Adrenal gland (tissue), 9 donors: ENCODE measurements at regions not wholly inside any gene's neighbourhood (a gene's known extent, or its start where the extent isn't known, plus 50 kb on each side); places are given as distances from the start of the nearest gene placed in this dataset.

ENCODE experiments used
- DNase-seq, 7 donors: peaks; one replicate each; pipeline ENCODE4 v3.0.0-alpha.2; 2019 to 2020
- H3K27ac ChIP-seq, 5 donors: fragments of 200-600 bp; sonication (generic) in 4 of 5; 1 replicate in 3 of 5; 2 replicates in 2 of 5; pipeline versions ENCODE4 v1.5.1 to v1.8.0; 2016 to 2020; ENCODE audit warnings: mild to moderate bottlenecking in 1 of 5
- H3K27me3 ChIP-seq: fragments of 200-600 bp; 2 replicates; pipeline ENCODE4 v1.8.0; 2021
- H3K36me3 ChIP-seq, 2 donors: fragments of 200-600 bp; replicated peaks in 1 of 2; 1 replicate in 1 of 2; 2 replicates in 1 of 2; pipeline versions ENCODE4 v1.5.1 to v1.8.0; 2018 to 2022
- H3K4me1 ChIP-seq, 2 donors: fragments of 200-600 bp; replicated peaks in 1 of 2; 1 replicate in 1 of 2; 2 replicates in 1 of 2; pipeline versions ENCODE4 v1.5.1 to v1.8.0; 2018 to 2021
- H3K4me3 ChIP-seq, 4 donors: fragments of 200-600 bp; sonication (generic) in 3 of 4; one replicate each; pipeline ENCODE4 v1.5.1; 2016 to 2018
- H3K9me3 ChIP-seq, 3 donors: fragments of 200-600 bp; sonication (generic) in 1 of 3; replicated peaks in 1 of 3; 1 replicate in 2 of 3; 2 replicates in 1 of 3; pipeline versions ENCODE4 v1.5.1 to v1.8.0; 2016 to 2021
- POLR2A ChIP-seq, 2 donors: fragments of 450-650 bp; IDR thresholded peaks; one replicate each; pipeline ENCODE4 v1.6.1; 2017; ENCODE audit warnings: antibody characterized with exemption in 2 of 2, mild to moderate bottlenecking in 2 of 2, moderate library complexity in 1 of 2
- WGBS, 4 donors: extraction: QIAGEN DNeasy Blood & Tissue Kit in 2 of 4; methylation state at CpG; one replicate each; pipeline versions ENCODE4 v1.1.5 to v1.1.7; 2013 to 2017; 5-methylcytosine and 5-hydroxymethylcytosine counted together
- intact Hi-C, 2 donors: fragments of 100-400 bp; cut with DNase I; formaldehyde crosslinking; loops; one replicate each; pipeline versions ENCODE4 v1.14.1 to v1.15.0; 2022 to 2023
- TF ChIP-seq, protein P1 (sequence below), 6 experiments: fragments of 450-650 bp in 4 of 6; fragments of 200-600 bp in 2 of 6; sonication (generic) in 1 of 6; IDR thresholded peaks; 1 replicate in 5 of 6; 2 replicates in 1 of 6; pipeline versions ENCODE4 v1.5.1 to v1.8.0; 2016 to 2021; ENCODE audit warnings: antibody characterized with exemption in 6 of 6, mild to moderate bottlenecking in 2 of 6, moderate library complexity in 1 of 6
- donor health status: healthy with polysubstance abuse.
- donor health status: Bipolar disorder and iron deficiency.
- donor health status: DM: yes; HTN: yes; CAD: no.
- donor health status: DM: no; HTN: no; CAD: no.
- donor health status: DM: no; HTN: no; CAD: no.

DNA sequence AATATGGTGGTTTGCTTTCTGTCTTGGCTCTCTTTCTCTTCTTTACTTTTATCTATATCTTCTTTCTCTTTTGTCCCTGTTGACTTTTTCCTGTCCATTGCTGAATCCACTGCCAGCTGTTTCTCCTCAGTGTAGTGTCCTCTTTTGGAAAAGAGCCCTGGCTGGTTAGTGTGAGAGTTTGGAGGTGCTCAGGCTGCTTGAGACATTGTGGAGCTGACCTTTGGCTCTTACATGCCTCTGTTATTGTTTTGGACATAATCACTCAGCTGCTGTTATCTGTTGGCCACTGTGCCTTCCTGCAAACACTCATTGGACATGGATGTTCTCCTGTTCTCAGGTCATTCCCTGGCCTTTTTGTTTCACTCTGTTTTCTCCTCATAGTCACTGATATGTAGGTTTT, 295.4 kb upstream of the RIOK2 start:
- intact Hi-C loops, result no loop called here
- no peak for TF ChIP-seq POLR2A (IDR thresholded peaks at IDR 0.05)
- TF ChIP-seq, protein P1, sequence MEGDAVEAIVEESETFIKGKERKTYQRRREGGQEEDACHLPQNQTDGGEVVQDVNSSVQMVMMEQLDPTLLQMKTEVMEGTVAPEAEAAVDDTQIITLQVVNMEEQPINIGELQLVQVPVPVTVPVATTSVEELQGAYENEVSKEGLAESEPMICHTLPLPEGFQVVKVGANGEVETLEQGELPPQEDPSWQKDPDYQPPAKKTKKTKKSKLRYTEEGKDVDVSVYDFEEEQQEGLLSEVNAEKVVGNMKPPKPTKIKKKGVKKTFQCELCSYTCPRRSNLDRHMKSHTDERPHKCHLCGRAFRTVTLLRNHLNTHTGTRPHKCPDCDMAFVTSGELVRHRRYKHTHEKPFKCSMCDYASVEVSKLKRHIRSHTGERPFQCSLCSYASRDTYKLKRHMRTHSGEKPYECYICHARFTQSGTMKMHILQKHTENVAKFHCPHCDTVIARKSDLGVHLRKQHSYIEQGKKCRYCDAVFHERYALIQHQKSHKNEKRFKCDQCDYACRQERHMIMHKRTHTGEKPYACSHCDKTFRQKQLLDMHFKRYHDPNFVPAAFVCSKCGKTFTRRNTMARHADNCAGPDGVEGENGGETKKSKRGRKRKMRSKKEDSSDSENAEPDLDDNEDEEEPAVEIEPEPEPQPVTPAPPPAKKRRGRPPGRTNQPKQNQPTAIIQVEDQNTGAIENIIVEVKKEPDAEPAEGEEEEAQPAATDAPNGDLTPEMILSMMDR (IDR thresholded peaks at IDR 0.05), result no peak
- H3K27ac ChIP-seq, result no peak overlapping the region
- no peak overlapping the region for H3K4me3 ChIP-seq
- no peaks in the 10 kb centered on the region for H3K36me3 ChIP-seq
- H3K9me3 ChIP-seq, result no peaks in the 10 kb centered on the region
- H3K4me1 ChIP-seq, result no peaks in the 10 kb centered on the region
- no peaks in the 10 kb centered on the region for H3K27me3 ChIP-seq
- no peak for DNase-seq

DNA sequence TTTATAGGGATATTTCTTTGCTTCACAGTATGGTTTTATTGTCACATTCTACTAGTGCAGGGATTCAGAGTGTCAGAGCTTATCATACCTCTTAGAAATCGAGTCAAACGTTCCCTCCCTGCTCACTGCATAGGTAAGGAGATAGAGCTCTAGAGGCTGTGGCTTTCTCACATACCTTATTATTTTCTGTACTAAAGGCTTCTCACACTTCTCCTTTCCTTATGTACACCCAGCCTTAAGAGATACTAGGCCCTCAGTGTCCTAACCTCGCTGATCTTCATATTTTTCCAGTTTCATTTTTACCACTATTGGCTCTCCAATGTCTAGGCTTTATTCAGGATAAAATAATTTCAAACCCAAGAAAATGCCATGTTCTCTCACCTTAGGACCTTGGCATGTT, 297.3 kb upstream of the RIOK2 start:
- TF ChIP-seq, protein P1 (IDR thresholded peaks at IDR 0.05), result no peak
- TF ChIP-seq POLR2A (IDR thresholded peaks at IDR 0.05), result no peak
- Histone ChIP-seq H3K36me3 (no peaks in the 10 kb centered on the region), H3K27ac (no peak overlapping the region), H3K4me3 (no peak overlapping the region), H3K9me3 (no peaks in the 10 kb centered on the region), H3K27me3 (no peaks in the 10 kb centered on the region), H3K4me1 (no peaks in the 10 kb centered on the region)
- WGBS, 4 donors, result 71 to 82% (median 78%) methylated on average over 3 of the region's 3 CpGs
- no peak for DNase-seq
- intact Hi-C loops, result no loop called here

DNA sequence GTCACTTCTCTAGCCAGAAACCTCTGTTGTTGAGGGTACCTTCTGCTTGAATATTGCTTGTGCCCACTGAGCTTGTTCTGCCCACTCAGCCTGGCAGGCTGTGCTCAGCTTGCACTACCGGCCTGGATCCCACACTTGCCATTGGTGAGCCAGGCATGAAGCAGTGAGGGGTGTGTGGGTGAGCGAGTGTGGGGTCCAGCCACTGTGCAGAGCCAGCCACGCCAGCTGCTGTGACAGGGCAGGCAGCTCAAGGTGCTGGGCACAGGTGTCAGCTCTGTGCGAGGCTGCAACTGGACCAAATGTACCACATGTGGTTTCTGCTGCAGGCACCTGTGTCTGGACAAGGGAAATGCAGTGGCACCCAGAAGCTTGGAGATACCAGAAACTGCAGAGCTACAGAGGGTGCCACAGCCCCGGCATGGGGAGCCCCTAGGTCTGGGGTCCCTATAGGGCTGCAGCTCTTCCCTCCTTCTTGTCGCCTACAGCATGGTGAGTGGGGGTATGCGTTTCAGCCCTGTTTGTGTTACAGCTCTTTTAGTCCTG, 305.1 kb upstream of the RIOK2 start:
- intact Hi-C loops, result no loop called here
- Histone ChIP-seq H3K27me3 (no peaks in the 10 kb centered on the region), H3K9me3 (no peaks in the 10 kb centered on the region), H3K4me1 (no peaks in the 10 kb centered on the region), H3K27ac (no peak overlapping the region), H3K36me3 (no peaks in the 10 kb centered on the region), H3K4me3 (no peak overlapping the region)
- 81 to 95% (median 88%) methylated on average over 5 to 7 of the region's 7 CpGs for WGBS, 4 donors
- TF ChIP-seq POLR2A (IDR thresholded peaks at IDR 0.05), result no peak
- TF ChIP-seq, protein P1 (IDR thresholded peaks at IDR 0.05), result no peak
- no peak for DNase-seq

DNA sequence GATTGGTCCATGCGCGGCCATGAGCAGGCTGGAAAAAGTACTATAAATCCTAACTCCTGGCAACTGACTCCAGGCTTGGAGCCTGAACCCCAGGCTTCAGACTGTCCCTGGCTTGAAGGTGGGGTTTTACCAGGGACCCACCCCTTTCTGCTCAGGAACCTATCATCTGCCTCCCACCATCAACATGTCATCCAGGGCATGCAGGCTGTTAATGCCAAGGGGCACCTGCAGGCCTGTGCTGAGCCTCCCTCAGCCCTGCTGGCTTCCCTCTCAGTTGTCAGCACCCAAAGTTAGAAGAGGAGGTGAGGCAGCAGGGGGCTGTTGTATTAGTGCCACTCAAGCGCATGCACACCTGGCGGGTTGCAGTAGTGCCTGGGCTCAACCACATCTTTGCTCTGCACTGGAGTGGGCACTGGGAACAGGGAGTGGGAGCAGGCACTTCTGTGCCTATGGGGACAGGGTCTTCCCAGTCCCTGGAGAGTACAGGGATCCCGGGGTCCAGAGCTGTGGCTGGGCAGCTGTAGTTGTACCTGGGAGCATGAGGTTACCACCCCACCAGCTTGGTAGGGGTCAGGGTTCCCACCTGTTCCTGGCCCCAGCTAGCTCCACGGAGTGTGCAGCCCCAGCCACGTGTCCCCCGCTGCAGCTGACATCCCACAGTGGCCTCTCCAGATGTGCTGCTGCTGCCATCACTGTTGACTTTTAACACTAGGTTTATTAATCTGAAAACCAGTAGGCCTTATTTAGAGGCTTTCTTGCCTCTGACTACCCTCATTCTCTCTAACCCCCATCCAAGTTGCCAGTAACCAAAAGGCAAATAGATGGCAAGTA, 306.2 kb upstream of the RIOK2 start:
- no peak for DNase-seq
- no peaks in the 10 kb centered on the region for H3K9me3 ChIP-seq
- H3K36me3 ChIP-seq, result no peaks in the 10 kb centered on the region
- TF ChIP-seq POLR2A (IDR thresholded peaks at IDR 0.05), result no peak
- TF ChIP-seq, protein P1 (IDR thresholded peaks at IDR 0.05), result no peak
- no peaks in the 10 kb centered on the region for H3K4me1 ChIP-seq
- WGBS, 4 donors, result 84 to 97% (median 85%) methylated on average over 5 to 8 of the region's 8 CpGs
- H3K27me3 ChIP-seq, result no peaks in the 10 kb centered on the region
- no peak overlapping the region for H3K4me3 ChIP-seq
- H3K27ac ChIP-seq, result no peak overlapping the region
- intact Hi-C loops, result no loop called here
